GM12878 (cell line): ENCODE measurements at regions not wholly inside any gene's neighbourhood (a gene's known extent, or its start where the extent isn't known, plus 50 kb on each side); places are given as distances from the start of the nearest gene placed in this dataset.

Experiments
- ATAC-seq: fragments of 200-7000 bp; cut with Tn5 transposase; 3 replicates; pipeline ENCODE4 v1.9.1; 2020; ENCODE audit warnings: mild to moderate bottlenecking, moderate library complexity
- BruUV-seq: library from RNA; stranded (reverse); fragments of 400-500 nt; replicated peaks from 2 replicates; lab custom pipeline; 2021; lab: Mats Ljungman, UMichigan
- CTCF ChIA-PET: fragments of 300-600 bp; sonication (Branson Sonifier 250); formaldehyde crosslinking; extraction: SDS; loops from one replicate; lab custom pipeline; 2021; ENCODE audit warnings: inconsistent platforms; lab: Yijun Ruan, JAX
- POLR2A ChIA-PET: fragments of 350-600 bp; formaldehyde crosslinking; extraction: SDS; loops from one replicate; lab custom pipeline; 2021; ENCODE audit warnings: inconsistent platforms; lab: Charles Lee
- RAD21 ChIA-PET: fragments of 300-600 bp; sonication (Branson Sonifier 250); formaldehyde crosslinking; loops from one replicate; lab custom pipeline; 2023; ENCODE audit warnings: antibody characterized with exemption; ENCODE audit not compliant: unreplicated experiment; lab: Charles Lee
- SMC1A ChIA-PET: fragments of 300-600 bp; sonication (Branson Sonifier 250); formaldehyde crosslinking; loops from one replicate; lab custom pipeline; 2023; ENCODE audit not compliant: unreplicated experiment, uncharacterized antibody; lab: Charles Lee
- DNase-seq: peaks from one replicate; pipeline ENCODE4 v3.0.0-alpha.2; 2011; ENCODE audit warnings: low read depth, low spot score
- FAIRE-seq: peaks from 3 replicates; lab custom pipeline; 2011; peaks lifted over from hg19 to GRCh38; lab: Jason Lieb, UNC
- H2AFZ ChIP-seq: 2 replicates; pipeline ENCODE4 v1.6.0; 2011; ENCODE audit warnings: low read depth, low read length, control low read depth; ENCODE audit not compliant: control insufficient read depth
- H3K27ac ChIP-seq: 2 replicates; pipeline ENCODE4 v1.5.1; 2011; ENCODE audit warnings: control low read depth; ENCODE audit not compliant: control insufficient read depth, insufficient read depth
- H3K27me3 ChIP-seq, 2 experiments: replicated peaks in 1 of 2; 2 replicates each; pipeline versions ENCODE4 v1.6.0 to v1.6.1; 2011; ENCODE audit warnings: low read length in 1 of 2; ENCODE audit not compliant: control insufficient read depth in 2 of 2, insufficient read depth in 2 of 2
- H3K36me3 ChIP-seq, 2 experiments: 2 replicates each; pipeline ENCODE4 v1.5.1; 2011; ENCODE audit warnings: low read length in 1 of 2; ENCODE audit not compliant: control insufficient read depth in 2 of 2, insufficient read depth in 2 of 2
- H3K4me1 ChIP-seq: 2 replicates; pipeline ENCODE4 v1.6.1; 2011; ENCODE audit warnings: mild to moderate bottlenecking, low read length, moderate library complexity, mixed read lengths; ENCODE audit not compliant: control insufficient read depth, insufficient read depth
- H3K4me2 ChIP-seq: 2 replicates; pipeline ENCODE4 v1.6.0; 2011; ENCODE audit warnings: control low read depth; ENCODE audit not compliant: control insufficient read depth, insufficient read depth
- H3K4me3 ChIP-seq: fragments of 200-600 bp; sonication (generic); 2 replicates; pipeline ENCODE4 v1.5.1; 2016
- H3K79me2 ChIP-seq: 2 replicates; pipeline ENCODE4 v1.6.0; 2011; ENCODE audit warnings: low read length; ENCODE audit not compliant: control insufficient read depth, insufficient read depth
- H3K9ac ChIP-seq: 2 replicates; pipeline ENCODE4 v1.8.0; 2011; ENCODE audit warnings: low read length, control low read depth, mixed read lengths; ENCODE audit not compliant: control insufficient read depth, insufficient read depth
- H3K9me3 ChIP-seq: replicated peaks from 3 replicates; pipeline ENCODE4 v1.5.1; 2011; ENCODE audit warnings: mild to moderate bottlenecking, low read length; ENCODE audit not compliant: control insufficient read depth, insufficient read depth
- H4K20me1 ChIP-seq: 2 replicates; pipeline ENCODE4 v1.6.0; 2011; ENCODE audit not compliant: control insufficient read depth, insufficient read depth
- BHLHE40 ChIP-seq, 2 experiments: fragments of 450-650 bp in 1 of 2; IDR thresholded peaks; 2 replicates each; pipeline ENCODE4 v1.6.1; 2011 to 2017; ENCODE audit warnings: low read depth in 2 of 2, borderline replicate concordance in 1 of 2, improper control_type of control experiment in 1 of 2, low read length in 1 of 2, mild to moderate bottlenecking in 1 of 2
- CEBPB ChIP-seq, 2 experiments: fragments of 150-350 bp in 1 of 2; IDR thresholded peaks; 2 replicates each; pipeline ENCODE4 v1.6.1; 2012 to 2014; ENCODE audit warnings: low read depth in 2 of 2, low read length in 2 of 2, borderline replicate concordance in 1 of 2, inconsistent platforms in 1 of 2
- ETV6 ChIP-seq, 2 experiments: fragments of 450-650 bp in 1 of 2; IDR thresholded peaks in 1 of 2; conservative IDR thresholded peaks in 1 of 2; 2 replicates each; pipeline ENCODE4 v1.6.1; 2014; ENCODE audit warnings: antibody characterized with exemption in 1 of 2, borderline replicate concordance in 1 of 2, low read depth in 1 of 2, mild to moderate bottlenecking in 1 of 2, moderate library complexity in 1 of 2
- NBN ChIP-seq: fragments of 450-650 bp; IDR thresholded peaks from 2 replicates; pipeline ENCODE4 v1.6.1; 2016
- RUNX3 ChIP-seq: IDR thresholded peaks from 2 replicates; pipeline ENCODE4 v1.6.1; 2012; ENCODE audit warnings: low read length, inconsistent platforms
- YBX1 ChIP-seq: fragments of 450-650 bp; IDR thresholded peaks from 2 replicates; pipeline ENCODE4 v1.6.1; 2016; ENCODE audit warnings: antibody characterized with exemption
- ZBTB11 ChIP-seq: fragments of 450-650 bp; formaldehyde crosslinking; IDR thresholded peaks from 2 replicates; pipeline ENCODE4 v1.5.0; 2022; ENCODE audit warnings: mild to moderate bottlenecking, missing genetic modification characterization
- WGBS: methylation state at CpG from one replicate; pipeline ENCODE4 v1.1.6; 2016; ENCODE audit warnings: low lambda C conversion rate; ENCODE audit not compliant: insufficient replicate concordance, insufficient coverage; ENCODE audit errors: missing lambda C conversion rate; 5-methylcytosine and 5-hydroxymethylcytosine counted together
- in situ Hi-C: fragments of 300-500 bp; cut with MboI; formaldehyde crosslinking; loops from 9 replicates; pipeline ENCODE4 v1.14.3; 2018; ENCODE audit warnings: mixed read lengths
- intact Hi-C: fragments of 100-400 bp; cut with micrococcal nuclease; formaldehyde crosslinking; loops from one replicate; pipeline ENCODE4 v1.14.2; 2022; ENCODE audit not compliant: unreplicated experiment
- TF ChIP-seq, protein P1 (sequence below): fragments of 450-650 bp; conservative IDR thresholded peaks from 2 replicates; pipeline ENCODE4 v1.6.1; 2017; ENCODE audit warnings: mild to moderate bottlenecking, moderate library complexity

DNA sequence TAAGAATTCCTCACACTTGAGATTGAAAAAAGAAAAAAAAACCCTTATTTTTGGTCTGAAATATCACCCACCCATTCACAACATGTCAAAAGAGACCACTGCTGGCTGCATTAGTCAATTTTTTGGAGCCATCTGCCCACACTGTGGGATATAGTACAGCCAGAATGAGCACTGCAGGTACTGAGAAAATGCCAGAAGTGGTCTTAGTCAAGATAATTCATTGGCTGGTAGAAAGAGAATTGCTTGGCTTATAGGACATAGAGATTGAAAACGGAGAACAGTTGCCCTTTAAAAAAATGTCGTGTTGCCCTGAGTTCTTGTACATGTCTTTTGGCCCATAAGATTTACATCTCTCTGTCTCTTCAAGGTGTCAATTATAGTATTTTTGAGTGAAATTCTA lies 1899.5 kb downstream of the OLFM4 start:
- SMC1A ChIA-PET: no interaction called here
- TF ChIP-seq NBN: no peak
- TF ChIP-seq RUNX3: no peak
- no peak for TF ChIP-seq ETV6 (conservative IDR thresholded peaks at IDR 0.05 in 1 of 2, IDR thresholded peaks at IDR 0.05 in 1 of 2; ENCODE audit: borderline replicate concordance in 1 of 2, low read depth in 1 of 2)
- TF ChIP-seq ZBTB11: no peak
- no peak for TF ChIP-seq CEBPB (IDR thresholded peaks at IDR 0.05; ENCODE audit: borderline replicate concordance in 1 of 2, low read depth in 2 of 2, low read length in 2 of 2)
- TF ChIP-seq BHLHE40 (IDR thresholded peaks at IDR 0.05; ENCODE audit: borderline replicate concordance in 1 of 2, low read depth in 2 of 2, low read length in 1 of 2): no peak
- no peak for TF ChIP-seq YBX1
- TF ChIP-seq, protein P1, sequence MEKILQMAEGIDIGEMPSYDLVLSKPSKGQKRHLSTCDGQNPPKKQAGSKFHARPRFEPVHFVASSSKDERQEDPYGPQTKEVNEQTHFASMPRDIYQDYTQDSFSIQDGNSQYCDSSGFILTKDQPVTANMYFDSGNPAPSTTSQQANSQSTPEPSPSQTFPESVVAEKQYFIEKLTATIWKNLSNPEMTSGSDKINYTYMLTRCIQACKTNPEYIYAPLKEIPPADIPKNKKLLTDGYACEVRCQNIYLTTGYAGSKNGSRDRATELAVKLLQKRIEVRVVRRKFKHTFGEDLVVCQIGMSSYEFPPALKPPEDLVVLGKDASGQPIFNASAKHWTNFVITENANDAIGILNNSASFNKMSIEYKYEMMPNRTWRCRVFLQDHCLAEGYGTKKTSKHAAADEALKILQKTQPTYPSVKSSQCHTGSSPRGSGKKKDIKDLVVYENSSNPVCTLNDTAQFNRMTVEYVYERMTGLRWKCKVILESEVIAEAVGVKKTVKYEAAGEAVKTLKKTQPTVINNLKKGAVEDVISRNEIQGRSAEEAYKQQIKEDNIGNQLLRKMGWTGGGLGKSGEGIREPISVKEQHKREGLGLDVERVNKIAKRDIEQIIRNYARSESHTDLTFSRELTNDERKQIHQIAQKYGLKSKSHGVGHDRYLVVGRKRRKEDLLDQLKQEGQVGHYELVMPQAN: no peak
- POLR2A ChIA-PET: no interaction called here
- intact Hi-C loops: no loop called here
- no peak for DNase-seq
- no peak overlapping the region for H3K4me2 ChIP-seq
- H2AFZ ChIP-seq: no peak overlapping the region
- no peak overlapping the region for H3K4me3 ChIP-seq
- CTCF ChIA-PET: no interaction called here
- no peaks in the 10 kb centered on the region for H3K79me2 ChIP-seq
- RAD21 ChIA-PET: no interaction called here
- in situ Hi-C loops: no loop called here
- BruUV-seq: no TSS peak
- no peaks in the 10 kb centered on the region for H3K4me1 ChIP-seq
- H3K9me3 ChIP-seq: no peaks in the 10 kb centered on the region
- H3K27ac ChIP-seq: no peak overlapping the region
- no peaks in the 10 kb centered on the region for H3K27me3 ChIP-seq
- H3K9ac ChIP-seq: no peak overlapping the region
- WGBS: 0% methylated on average over 2 of the region's 2 CpGs
- H4K20me1 ChIP-seq: no peaks in the 10 kb centered on the region
- no peak for FAIRE-seq
- no peak for ATAC-seq
- H3K36me3 ChIP-seq: no peaks in the 10 kb centered on the region
